Activated CD4-positive, alpha-beta T cell treated with anti-CD3 and anti-CD28 coated beads for 36 hours (primary cell): ENCODE measurements at regions not wholly inside any gene's neighbourhood (a gene's known extent, or its start where the extent isn't known, plus 50 kb on each side); places are given as distances from the start of the nearest gene placed in this dataset.

Source experiments
- ATAC-seq: fragments of 200-7000 bp; cut with Tn5 transposase; one replicate; pipeline ENCODE4 v1.10.0; 2021; ENCODE audit warnings: mild to moderate bottlenecking, moderate library complexity
- CTCF ChIA-PET: fragments of 350-600 bp; sonication (Branson Sonifier 250); formaldehyde crosslinking; loops from one replicate; lab custom pipeline; 2021; ENCODE audit warnings: antibody characterized with exemption; lab: Charles Lee
- POLR2A ChIA-PET: fragments of 350-600 bp; sonication (Branson Sonifier 250); formaldehyde crosslinking; loops from one replicate; lab custom pipeline; 2021; ENCODE audit warnings: antibody characterized with exemption, inconsistent platforms; lab: Charles Lee
- DNase-seq: peaks from one replicate; pipeline ENCODE4 v3.0.0-alpha.2; 2020
- H3K27ac Mint-ChIP-seq: one replicate; pipeline ENCODE4 v1.8.0; 2021; ENCODE audit warnings: mixed read lengths
- H3K27me3 Mint-ChIP-seq: one replicate; pipeline ENCODE4 v1.8.0; 2021; ENCODE audit warnings: mixed read lengths
- H3K36me3 Mint-ChIP-seq: one replicate; pipeline ENCODE4 v1.8.0; 2021; ENCODE audit warnings: low read depth, mixed read lengths
- H3K4me1 Mint-ChIP-seq: one replicate; pipeline ENCODE4 v1.8.0; 2021; ENCODE audit warnings: mixed read lengths
- H3K4me3 Mint-ChIP-seq: one replicate; pipeline ENCODE4 v1.8.0; 2021; ENCODE audit warnings: mild to moderate bottlenecking, moderate library complexity, mixed read lengths
- H3K9me3 Mint-ChIP-seq: one replicate; pipeline ENCODE4 v1.8.0; 2021; ENCODE audit warnings: low read depth, mixed read lengths
- intact Hi-C, 2 experiments: fragments of 100-400 bp; cut with DNase I in 1 of 2; cut with micrococcal nuclease in 1 of 2; formaldehyde crosslinking; loops; one replicate each; pipeline versions ENCODE4 v1.14.2 to v1.15.1; 2022 to 2024; cut with DNase I, micrococcal nuclease

DNA sequence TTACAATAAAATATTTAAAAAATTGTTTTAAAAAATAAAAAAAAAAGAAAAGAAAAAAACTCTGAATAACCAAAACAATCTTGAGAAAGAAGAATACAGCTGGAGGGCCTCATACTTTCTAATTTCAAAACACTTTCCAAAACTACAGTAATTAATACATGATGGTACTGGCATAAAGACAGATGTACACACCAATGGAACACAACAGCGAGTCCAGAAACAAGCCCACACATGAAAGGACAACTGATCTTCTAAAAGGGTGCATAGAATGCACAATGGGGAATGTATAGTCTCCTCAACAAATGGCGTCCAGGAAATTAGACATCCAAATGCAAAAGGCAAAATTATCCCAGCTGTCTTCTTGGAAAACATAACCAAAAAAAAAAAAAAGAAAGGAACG is 99.6 kb downstream of the LURAP1L start:
- intact Hi-C loops = no loop called here
- H3K9me3 Mint-ChIP-seq = peaks cover 10% of the 10 kb centered on the region
- H3K4me1 Mint-ChIP-seq = no peaks in the 10 kb centered on the region
- no peaks in the 10 kb centered on the region for H3K36me3 Mint-ChIP-seq
- ChIA-PET CTCF (no interaction called here), POLR2A (no interaction called here)
- H3K27me3 Mint-ChIP-seq = no peaks in the 10 kb centered on the region
- no peak overlapping the region for H3K4me3 Mint-ChIP-seq
- DNase-seq (no peak), ATAC-seq (no peak)
- no peak overlapping the region for H3K27ac Mint-ChIP-seq

DNA sequence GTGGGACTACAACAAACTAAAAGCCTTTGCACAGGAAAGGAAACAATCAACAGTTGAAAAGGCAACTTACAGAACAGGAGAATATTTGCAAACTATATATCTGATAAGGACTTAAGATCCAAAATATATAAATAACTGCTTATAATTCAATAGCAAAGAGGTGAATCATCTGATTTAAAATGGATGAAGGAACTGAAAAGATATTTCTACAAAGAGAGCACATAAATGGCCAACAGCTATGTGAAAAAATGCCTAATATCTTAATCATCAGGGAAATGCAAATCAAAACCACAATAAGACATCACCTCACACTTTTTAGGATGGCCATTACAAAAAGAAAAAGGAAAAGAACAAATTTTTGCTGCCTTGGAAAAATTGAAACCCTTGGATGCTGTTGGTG is 100.4 kb downstream of the LURAP1L start:
- ChIA-PET POLR2A (no interaction called here), CTCF (no interaction called here)
- Mint-ChIP-seq H3K27me3 (no peaks in the 10 kb centered on the region), H3K9me3 (peaks cover 8% of the 10 kb centered on the region), H3K27ac (no peak overlapping the region), H3K4me1 (no peaks in the 10 kb centered on the region), H3K36me3 (no peaks in the 10 kb centered on the region), H3K4me3 (no peak overlapping the region)
- DNase-seq = no peak
- intact Hi-C loops = no loop called here
- no peak for ATAC-seq

DNA sequence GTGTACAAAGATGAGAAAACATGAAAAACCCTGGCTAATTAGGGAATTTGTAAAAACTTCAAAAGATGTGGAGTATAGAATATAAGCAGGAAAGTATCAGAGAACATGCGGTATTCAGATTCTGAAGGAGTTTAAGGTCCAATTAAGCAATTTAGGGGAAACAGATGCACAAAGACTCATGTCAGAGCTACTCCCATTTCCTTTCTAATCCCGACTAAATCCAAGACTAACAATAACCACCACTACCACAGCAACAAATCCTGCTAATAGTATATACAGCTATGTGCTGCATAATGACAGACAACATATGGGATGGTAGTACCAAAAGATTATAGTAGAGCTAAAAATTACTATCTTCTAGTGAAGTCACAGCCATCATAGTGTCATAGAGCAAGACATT is 102.1 kb downstream of the LURAP1L start:
- ChIA-PET POLR2A (no interaction called here), CTCF (no interaction called here)
- Mint-ChIP-seq H3K27ac (no peak overlapping the region), H3K4me3 (no peak overlapping the region), H3K4me1 (no peaks in the 10 kb centered on the region), H3K27me3 (no peaks in the 10 kb centered on the region), H3K9me3 (peaks cover 5% of the 10 kb centered on the region), H3K36me3 (no peaks in the 10 kb centered on the region)
- ATAC-seq = no peak
- no peak for DNase-seq
- intact Hi-C loops = no loop called here

DNA sequence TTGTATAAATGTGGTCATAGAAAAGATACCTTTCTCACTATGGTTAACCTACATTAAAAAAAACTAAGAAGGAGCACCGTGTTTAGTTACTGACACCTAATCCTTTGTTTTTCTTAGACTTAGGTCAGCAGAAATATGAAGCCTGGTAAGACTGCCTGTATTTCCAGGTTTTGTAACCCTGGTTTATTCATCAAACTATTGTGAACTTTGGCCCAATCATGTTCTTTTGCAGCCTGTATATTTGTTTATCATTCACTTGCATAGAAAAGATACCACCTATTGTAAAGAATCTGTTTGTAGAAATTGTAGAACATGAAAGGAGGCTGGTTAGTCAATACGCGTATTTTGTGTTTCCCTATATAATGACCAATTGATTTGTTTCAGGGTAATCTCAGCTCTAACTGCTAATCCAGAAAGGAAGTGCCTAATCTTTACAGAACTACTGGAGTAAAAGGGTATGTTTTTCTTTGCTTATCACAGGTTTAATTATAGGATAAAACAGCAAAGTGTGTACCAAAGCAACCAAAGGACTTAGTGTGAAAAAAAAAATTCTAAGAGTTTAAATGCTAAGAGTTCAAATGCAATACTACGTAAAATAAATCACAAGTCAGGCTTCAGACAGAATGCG is 103.6 kb downstream of the LURAP1L start:
- no peaks in the 10 kb centered on the region for H3K27me3 Mint-ChIP-seq
- intact Hi-C loops = no loop called here
- no peaks in the 10 kb centered on the region for H3K4me1 Mint-ChIP-seq
- H3K36me3 Mint-ChIP-seq = no peaks in the 10 kb centered on the region
- no peak overlapping the region for H3K4me3 Mint-ChIP-seq
- no peak for ATAC-seq
- ChIA-PET CTCF (no interaction called here), POLR2A (no interaction called here)
- H3K9me3 Mint-ChIP-seq = peaks cover 3% of the 10 kb centered on the region
- no peak for DNase-seq
- H3K27ac Mint-ChIP-seq = no peak overlapping the region

DNA sequence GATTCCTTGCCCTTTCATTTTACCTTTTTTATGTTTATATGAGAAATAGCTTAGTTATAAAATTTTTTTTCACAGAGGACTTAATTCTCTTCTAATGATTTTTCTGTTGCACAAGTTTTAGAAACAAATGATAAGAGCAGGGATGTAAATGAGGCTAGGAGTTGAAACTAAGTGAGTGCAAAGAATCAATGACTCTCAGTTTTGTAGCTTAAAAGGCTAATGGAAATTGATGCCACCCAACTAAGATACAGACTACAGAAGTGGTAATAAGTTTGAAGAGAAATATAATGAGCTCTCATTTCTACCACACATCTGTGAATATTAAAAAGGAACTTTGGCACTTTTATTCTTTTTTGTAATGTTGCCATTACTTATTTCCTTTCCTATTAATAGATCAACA is 105.1 kb downstream of the LURAP1L start:
- DNase-seq (no peak), ATAC-seq (no peak)
- CTCF ChIA-PET = no interaction called here
- H3K27me3 Mint-ChIP-seq = no peaks in the 10 kb centered on the region
- no peaks in the 10 kb centered on the region for H3K36me3 Mint-ChIP-seq
- H3K9me3 Mint-ChIP-seq = peaks cover 3% of the 10 kb centered on the region
- no peak overlapping the region for H3K4me3 Mint-ChIP-seq
- no peak overlapping the region for H3K27ac Mint-ChIP-seq
- H3K4me1 Mint-ChIP-seq = no peaks in the 10 kb centered on the region
- intact Hi-C loops = no loop called here
- POLR2A ChIA-PET = no interaction called here

DNA sequence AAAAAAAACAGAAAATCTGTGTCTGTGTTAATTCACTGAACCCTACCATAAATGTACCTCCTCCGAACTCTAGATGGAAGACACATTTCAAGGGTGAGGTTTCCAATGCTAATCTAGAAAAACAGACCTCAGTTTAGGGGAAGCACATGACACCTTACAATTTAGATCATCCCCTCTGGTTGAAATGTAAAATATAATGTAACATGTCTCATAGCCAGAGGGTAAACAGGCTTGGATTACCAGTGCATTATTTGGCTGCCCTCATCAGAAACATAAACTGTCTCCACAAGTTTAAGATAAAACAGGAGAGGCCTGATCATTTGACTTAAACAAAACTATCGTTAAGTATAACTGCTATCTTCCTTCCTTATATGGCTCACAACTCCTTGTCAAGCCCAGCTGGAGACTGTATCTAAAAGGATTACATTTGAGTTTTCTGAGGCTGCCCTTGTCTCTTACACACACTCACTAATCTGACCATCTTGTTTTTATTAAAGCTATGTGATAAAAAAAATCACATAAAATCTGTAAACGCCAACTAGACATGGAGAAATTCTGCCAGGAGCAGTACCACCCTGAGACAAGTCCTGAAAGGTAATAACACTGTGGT is 105.7 kb downstream of the LURAP1L start:
- no peak for DNase-seq
- Mint-ChIP-seq H3K9me3 (peaks cover 5% of the 10 kb centered on the region), H3K4me1 (no peaks in the 10 kb centered on the region), H3K27me3 (no peaks in the 10 kb centered on the region), H3K27ac (no peak overlapping the region), H3K36me3 (no peaks in the 10 kb centered on the region), H3K4me3 (no peak overlapping the region)
- ChIA-PET CTCF (no interaction called here), POLR2A (no interaction called here)
- intact Hi-C loops = no loop called here
- no peak for ATAC-seq

DNA sequence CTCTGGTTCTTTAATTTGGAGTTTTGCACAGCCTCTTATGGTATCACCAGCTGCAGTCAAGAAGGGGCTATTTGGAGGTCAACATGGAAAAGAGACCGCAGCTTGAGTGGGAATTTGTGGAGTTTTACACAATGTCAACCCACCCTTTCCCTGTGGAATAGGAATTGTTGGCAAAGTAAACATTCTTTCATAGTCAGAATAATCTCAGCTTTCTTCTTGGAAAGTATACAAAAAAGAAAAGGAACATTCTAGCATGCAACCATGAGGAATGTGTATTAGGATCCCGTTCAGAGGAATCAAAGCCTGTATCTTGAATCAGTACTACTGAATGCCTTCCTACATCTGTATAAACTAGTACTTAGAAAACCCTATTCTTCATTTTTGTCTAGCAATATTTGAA is 107.6 kb downstream of the LURAP1L start:
- no peak for ATAC-seq
- ChIA-PET CTCF (no interaction called here), POLR2A (no interaction called here)
- Mint-ChIP-seq H3K4me3 (no peak overlapping the region), H3K36me3 (no peaks in the 10 kb centered on the region), H3K27ac (no peak overlapping the region), H3K9me3 (peaks cover 7% of the 10 kb centered on the region), H3K27me3 (no peaks in the 10 kb centered on the region), H3K4me1 (no peaks in the 10 kb centered on the region)
- intact Hi-C loops = no loop called here
- DNase-seq = no peak

DNA sequence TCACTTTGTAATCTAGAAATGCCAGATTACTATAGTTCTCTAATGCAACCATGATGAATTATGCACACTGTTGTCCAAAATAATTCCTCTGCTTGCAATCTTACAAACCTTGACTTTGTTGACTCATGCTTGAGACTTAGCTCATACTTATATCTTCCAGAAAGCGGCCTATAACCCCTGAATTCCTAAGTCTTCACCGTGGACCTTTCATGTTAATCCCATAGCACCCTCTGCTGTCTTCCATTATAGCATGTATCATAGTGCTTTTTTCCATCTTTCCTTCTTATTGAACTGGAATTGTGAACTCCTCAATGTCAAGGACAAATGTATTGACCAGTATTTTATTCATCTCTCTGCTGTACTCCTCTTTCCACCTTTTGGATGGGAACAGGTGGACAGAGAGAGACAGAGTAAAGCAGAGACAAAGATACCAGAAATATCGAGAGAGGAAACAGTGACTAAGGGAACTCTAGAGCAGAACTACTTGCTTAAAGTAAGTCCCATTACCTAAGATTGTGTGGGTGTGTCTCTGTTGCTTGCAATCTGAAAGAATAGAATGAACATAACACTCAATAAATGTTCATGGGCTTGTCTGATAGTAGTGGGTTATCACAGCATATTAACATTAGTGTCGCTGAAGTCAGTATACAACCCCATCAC is 110.0 kb downstream of the LURAP1L start:
- Mint-ChIP-seq H3K27me3 (no peaks in the 10 kb centered on the region), H3K4me1 (no peaks in the 10 kb centered on the region), H3K27ac (no peak overlapping the region), H3K4me3 (no peak overlapping the region), H3K36me3 (no peaks in the 10 kb centered on the region), H3K9me3 (peaks cover 10% of the 10 kb centered on the region)
- DNase-seq (no peak), ATAC-seq (no peak)
- intact Hi-C loops = loop anchor here in 1 of 2 experiments (5.0 kb wide), 1 partner anchor 48 kb away; no protein-coding TSS in a partner anchor
- POLR2A ChIA-PET = no interaction called here
- CTCF ChIA-PET = no interaction called here

DNA sequence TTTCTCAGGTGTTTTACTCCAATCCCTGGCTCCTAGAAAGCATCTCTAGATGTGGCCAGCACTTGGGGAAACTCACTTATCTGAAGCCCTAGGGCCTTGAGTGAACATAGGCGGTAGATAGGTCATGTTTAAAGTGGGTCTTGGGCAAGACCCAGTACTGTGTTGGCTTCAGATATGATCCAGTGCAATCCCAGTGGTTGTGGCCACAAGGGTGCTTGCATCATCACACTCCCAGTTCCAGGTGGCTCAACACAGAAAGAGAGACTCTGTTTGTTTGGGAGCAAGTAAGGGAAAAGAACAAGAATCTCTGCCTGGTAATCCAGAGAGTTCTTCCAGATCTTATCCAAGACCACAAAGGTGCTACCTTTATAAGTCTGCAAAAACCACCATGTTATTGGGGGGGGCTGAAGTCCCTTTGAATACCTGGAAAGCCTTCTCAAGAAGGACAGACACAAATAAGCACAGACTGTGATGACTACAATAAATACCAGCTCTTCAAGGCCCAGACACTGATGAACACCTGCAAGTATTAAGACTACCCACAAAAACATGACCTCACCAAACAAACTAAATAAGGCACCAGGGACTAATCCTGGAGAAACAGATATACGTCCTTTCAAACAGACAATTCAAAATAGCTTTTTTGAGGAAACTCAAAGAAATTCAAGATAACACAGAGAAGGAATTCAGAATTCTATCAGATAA is 114.7 kb downstream of the LURAP1L start:
- Mint-ChIP-seq H3K9me3 (peaks cover 21% of the 10 kb centered on the region), H3K27ac (no peak overlapping the region), H3K4me1 (no peaks in the 10 kb centered on the region), H3K27me3 (no peaks in the 10 kb centered on the region), H3K36me3 (no peaks in the 10 kb centered on the region), H3K4me3 (no peak overlapping the region)
- DNase-seq (no peak), ATAC-seq (no peak)
- intact Hi-C loops = loop anchor here in 1 of 2 experiments (5.0 kb wide), 1 partner anchor 52 kb away; no protein-coding TSS in a partner anchor
- POLR2A ChIA-PET = no interaction called here
- CTCF ChIA-PET = no interaction called here

DNA sequence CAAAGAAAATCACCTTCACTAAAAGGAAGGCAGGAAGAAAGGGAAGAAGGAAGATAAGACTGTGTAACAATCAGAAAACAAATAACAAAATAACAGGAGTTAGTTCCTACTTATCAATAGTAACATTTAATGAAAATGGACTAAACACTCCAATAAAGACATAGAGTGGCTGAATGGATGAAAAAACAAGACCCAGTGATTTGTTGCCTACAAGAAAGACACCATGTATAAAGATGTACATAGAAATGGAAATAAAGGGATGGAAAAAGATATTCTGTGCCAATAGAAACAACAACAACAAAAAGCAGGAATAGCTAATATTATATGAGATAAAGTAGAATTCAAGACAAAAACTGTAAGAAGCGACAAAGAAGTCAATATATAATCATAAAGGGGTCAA is 116.8 kb downstream of the LURAP1L start:
- ChIA-PET POLR2A (no interaction called here), CTCF (no interaction called here)
- Mint-ChIP-seq H3K4me3 (no peak overlapping the region), H3K4me1 (no peaks in the 10 kb centered on the region), H3K36me3 (no peaks in the 10 kb centered on the region), H3K9me3 (peaks cover 21% of the 10 kb centered on the region), H3K27ac (no peak overlapping the region), H3K27me3 (no peaks in the 10 kb centered on the region)
- no peak for DNase-seq
- ATAC-seq = no peak
- intact Hi-C loops = no loop called here

DNA sequence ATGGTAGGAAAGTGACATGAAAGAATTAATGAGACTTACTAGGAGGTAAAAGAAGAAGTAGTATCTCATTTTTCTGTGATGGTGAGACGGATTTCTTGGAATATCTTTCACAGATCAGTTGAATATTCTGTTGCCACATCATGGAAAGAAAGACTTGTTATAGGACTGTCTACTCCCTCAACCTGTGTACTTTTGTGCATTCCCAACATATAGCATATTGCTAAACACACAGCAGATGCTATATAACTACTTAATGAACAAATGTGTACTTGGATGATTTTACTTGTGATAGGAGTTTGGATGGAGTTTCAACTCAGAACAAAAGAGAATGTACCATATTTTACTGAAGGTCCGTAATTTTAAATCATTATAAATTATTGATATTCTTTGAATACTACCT is 128.5 kb downstream of the LURAP1L start:
- POLR2A ChIA-PET = no interaction called here

More for the DNA sequence above, 128.5 kb downstream of the LURAP1L start:
- intact Hi-C loops = no loop called here
- no peaks in the 10 kb centered on the region for H3K27me3 Mint-ChIP-seq
- ATAC-seq (no peak), DNase-seq (no peak)
- H3K9me3 Mint-ChIP-seq = peaks cover 17% of the 10 kb centered on the region
- H3K4me3 Mint-ChIP-seq = no peak overlapping the region
- no peaks in the 10 kb centered on the region for H3K36me3 Mint-ChIP-seq
- H3K4me1 Mint-ChIP-seq = no peaks in the 10 kb centered on the region
- no peak overlapping the region for H3K27ac Mint-ChIP-seq
- CTCF ChIA-PET = no interaction called here
